PFSK-1 (cell line): ENCODE measurements at regions not wholly inside any gene's neighbourhood (a gene's known extent, or its start where the extent isn't known, plus 50 kb on each side); places are given as distances from the start of the nearest gene placed in this dataset.

ENCODE experiments used
- FOXP2 ChIP-seq: optimal IDR thresholded peaks from 2 replicates; pipeline ENCODE3; 2011; ENCODE audit warnings: borderline replicate concordance, control low read depth, inconsistent platforms; ENCODE audit not compliant: insufficient read depth; ENCODE audit errors: extremely low read length, extremely low read depth
- POLR2AphosphoS5 ChIP-seq: IDR thresholded peaks from 2 replicates; pipeline ENCODE4 v1.6.1; 2012; ENCODE audit warnings: low read depth, mild to moderate bottlenecking, control low read depth, low read length, moderate library complexity
- REST ChIP-seq, 2 experiments: IDR thresholded peaks; 2 replicates each; pipeline versions ENCODE4 v1.6.1 to v1.8.0; 2011 to 2012; ENCODE audit warnings: low read depth in 2 of 2, low read length in 2 of 2, control low read depth in 1 of 2, inconsistent platforms in 1 of 2, mild to moderate bottlenecking in 1 of 2, moderate library complexity in 1 of 2; ENCODE audit not compliant: insufficient read depth in 1 of 2
- SIN3A ChIP-seq: IDR thresholded peaks from 2 replicates; pipeline ENCODE4 v1.6.1; 2012; ENCODE audit warnings: mild to moderate bottlenecking, low read length, moderate library complexity, borderline replicate concordance; ENCODE audit not compliant: insufficient read depth
- TAF1 ChIP-seq: IDR thresholded peaks from 2 replicates; pipeline ENCODE4 v1.6.1; 2012; ENCODE audit warnings: low read length, control low read depth, borderline replicate concordance; ENCODE audit not compliant: insufficient read depth

- TF ChIP-seq POLR2AphosphoS5 (no peak), SIN3A (no peak), FOXP2 (no peak), REST (IDR thresholded peaks at IDR 0.05; ENCODE audit: insufficient read depth in 1 of 2, low read depth in 2 of 2, low read length in 2 of 2) (no peak), TAF1 (no peak)
Observed at GRCh38 chr10:64303566-64303965, 782.4 kb downstream of the REEP3 start.
